ENCODE measurements at regions not wholly inside any gene's neighbourhood (a gene's known extent, or its start where the extent isn't known, plus 50 kb on each side); places are given as distances from the start of the nearest gene placed in this dataset.

DNA sequence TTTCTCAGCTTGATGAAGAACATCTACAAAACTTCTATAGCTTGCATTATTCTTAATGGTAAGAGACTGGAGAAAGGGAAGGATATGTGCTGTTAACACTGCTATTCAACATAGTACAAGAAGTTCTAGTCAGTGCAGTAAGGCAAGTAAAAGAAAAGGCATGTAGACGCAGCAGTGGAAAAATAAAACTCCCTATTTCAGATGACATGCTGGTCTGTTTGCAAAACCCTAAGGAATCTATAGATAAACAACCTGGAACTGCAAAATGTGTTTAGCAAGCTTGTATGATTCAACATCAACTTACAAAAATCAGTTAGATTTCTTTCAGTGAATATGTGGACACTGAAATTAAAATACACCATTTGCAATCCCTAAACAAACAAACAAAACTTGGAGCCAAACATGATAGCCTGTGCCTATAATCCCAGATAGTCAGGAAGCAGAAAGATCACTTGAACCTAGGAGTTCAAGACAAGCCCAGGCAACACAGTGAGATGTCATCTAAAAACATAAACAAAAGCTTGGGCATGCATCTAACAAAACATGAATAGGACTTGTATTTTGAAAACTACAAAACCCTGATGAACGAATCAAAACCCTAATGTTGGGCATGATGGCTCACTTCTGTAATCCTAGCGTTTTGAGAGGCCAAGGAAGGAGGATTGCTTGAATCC lies 293.6 kb upstream of the RGS6 start:
- DNase-seq (ENCODE audit: low read depth), result no peak

DNA sequence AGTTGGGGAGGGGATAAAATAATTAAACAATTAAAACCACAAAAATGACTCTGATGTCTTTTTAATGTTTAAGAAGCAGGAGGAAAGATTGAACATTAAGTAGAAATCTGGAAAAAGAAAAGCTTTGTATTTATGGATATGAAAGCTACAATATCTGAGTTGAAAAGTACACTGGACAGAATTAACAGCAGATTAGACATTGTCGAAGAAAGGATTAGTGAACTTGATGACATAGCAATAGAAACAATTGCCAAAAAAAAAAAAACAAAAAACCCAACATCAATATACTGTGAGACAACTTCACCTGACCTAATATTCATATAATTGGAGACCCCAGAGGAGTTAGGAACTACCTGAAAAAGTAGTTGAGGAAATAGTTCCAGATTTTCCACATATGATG lies 289.5 kb upstream of the RGS6 start:
- DNase-seq (ENCODE audit: low read depth), result no peak

DNA sequence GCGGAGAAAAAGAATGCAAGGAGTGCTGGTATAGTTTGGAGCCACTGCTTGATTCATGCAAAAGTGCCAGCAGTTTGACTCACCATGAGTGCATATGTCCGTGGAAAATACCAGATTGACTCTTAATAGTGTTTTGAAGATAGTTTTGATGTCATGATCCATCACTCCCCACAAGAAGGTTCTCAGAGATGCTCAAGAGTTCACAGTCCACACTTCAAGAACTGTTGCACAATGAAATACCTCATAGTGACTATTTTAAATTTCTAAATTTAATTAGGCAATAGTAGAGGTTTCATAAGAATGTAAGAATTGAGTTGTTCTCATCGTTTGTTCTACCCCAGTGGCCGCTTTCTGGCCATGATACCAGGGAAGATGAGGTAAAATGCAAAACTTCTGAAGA lies 286.6 kb upstream of the RGS6 start:
- no peak for DNase-seq (ENCODE audit: low read depth)

DNA sequence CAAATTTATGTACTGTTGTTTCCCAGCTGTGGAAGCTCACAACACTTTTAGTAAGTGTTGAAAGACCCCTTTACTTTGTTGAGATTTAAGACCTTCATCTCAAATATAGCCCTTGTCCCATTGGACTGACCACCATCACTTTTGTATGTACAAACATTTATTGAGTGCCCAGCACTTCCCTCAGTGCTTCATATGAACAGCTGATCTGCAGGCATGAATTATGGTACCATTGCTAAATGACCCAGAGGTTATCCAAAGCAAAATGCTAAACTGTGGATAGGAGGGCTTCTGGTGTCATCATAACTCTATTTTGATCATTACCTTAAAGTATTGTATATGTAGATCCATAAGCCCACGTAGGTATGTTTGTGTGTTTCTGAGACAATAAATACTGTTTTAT lies 285.7 kb upstream of the RGS6 start:
- no peak for DNase-seq (ENCODE audit: low read depth)

DNA sequence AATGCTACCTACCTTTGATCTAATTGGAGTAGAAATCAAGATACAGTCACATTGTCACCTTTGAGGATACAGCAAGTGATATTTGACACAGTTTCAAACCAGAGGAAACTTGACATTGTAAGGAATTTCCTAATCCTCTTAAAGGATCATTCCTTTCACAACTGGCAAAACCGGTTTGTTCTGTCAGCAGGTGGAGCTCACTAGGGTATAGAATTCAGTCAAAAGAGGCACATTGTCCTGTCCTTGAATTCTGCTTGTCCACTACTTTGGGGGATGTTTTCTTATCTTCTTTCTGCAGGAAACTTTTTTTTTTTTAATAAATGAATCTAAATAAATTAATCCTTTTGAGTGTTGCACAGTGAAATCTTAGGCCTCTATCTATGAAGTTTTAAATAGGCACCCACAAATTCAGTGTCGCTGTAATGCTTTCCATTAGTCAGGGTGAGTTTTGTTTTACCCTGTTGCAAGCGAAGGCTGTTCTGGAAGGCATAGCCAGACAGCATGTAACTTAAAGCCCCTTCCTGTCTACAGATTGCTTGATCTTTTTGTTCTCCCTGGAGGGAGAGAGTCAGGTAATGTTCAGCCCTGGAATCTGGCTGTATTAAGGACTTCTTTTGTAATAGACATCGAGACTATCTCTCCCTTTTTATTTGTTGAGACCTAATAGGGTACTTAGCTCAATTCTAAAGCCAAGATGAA lies 285.0 kb upstream of the RGS6 start:
- no peak for DNase-seq (ENCODE audit: low read depth)

DNA sequence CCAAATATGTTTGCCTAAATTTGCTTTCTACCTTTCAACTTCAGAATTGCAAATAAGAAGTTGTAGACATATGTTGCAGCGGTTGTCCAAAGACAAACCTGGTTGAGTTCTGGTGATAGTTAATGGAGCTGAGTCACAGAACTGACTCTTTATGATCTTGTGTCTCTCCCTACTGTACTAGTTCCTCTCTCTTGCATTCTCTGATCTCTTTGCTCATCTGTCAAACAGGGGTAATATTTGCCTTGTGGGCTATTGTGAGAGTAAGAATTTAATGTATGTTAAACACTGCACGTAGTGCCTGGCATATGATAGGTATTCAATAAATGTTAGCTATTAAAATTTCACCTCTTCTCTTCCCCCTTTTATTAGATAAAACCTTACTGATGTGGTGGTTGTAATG lies 283.5 kb upstream of the RGS6 start:
- no peak for DNase-seq (ENCODE audit: low read depth)

DNA sequence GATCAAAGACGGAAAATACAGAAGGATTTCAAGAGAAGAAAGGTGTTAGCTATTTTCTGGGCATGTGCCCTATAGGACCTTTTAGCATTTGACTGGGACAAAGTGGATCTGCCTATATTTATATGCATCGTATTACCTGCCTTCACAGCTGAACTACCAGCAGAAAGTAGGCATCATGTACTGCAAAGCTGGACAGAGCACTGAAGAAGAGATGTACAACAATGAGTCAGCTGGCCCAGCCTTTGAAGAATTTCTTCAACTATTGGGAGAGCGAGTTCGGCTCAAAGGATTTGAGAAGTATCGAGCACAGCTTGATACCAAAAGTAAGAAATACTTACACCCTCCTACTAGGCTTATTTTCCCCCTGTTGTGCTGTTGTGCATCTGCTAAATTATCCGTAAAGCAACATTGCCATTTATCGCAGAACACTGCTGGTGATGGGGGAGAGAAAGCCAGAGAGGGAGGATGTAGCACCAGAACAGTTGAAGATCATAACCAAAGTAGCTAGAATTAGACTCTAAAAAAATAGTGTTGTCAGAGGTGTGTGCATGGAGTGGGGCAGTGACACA lies 282.0 kb upstream of the RGS6 start:
- DNase-seq (ENCODE audit: low read depth), result no peak

DNA sequence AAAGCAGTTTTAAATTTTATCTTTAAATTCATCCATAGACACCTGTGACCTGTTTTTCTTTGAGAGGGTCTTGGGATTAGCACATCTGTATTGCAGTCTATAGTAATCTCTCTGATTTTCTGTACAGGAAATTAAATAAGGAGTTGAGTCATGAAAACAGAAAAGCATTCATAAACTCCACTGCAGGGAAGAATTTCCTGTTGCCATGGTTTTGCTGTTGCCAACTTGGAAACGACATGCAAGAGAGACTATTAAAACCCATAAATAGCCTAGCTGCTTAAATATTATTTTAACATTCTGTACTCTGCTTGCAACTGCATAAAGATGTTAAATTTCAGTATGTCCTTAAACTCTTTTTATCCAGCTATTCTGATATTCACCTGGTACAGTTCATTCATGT lies 281.0 kb upstream of the RGS6 start:
- DNase-seq (ENCODE audit: low read depth), result no peak

DNA sequence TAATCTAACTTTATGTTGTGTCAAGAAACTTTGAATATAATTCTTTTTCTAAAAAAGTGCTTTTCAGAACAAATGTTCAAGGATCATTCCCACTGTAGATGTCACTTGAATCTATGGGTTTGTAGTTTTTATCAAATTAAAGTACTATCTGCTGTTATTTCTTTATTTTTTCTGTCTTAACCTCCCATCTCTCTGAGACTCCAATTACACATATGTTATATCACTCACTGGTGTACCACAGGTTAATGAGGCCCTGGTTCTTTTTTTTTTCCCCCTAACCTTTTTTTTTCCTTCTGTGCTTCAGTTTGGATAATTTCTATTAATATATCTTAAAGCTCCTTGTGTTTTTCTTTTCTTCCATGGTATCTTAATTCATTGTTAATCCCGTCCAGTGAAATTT lies 279.9 kb upstream of the RGS6 start:
- no peak for DNase-seq (ENCODE audit: low read depth)

DNA sequence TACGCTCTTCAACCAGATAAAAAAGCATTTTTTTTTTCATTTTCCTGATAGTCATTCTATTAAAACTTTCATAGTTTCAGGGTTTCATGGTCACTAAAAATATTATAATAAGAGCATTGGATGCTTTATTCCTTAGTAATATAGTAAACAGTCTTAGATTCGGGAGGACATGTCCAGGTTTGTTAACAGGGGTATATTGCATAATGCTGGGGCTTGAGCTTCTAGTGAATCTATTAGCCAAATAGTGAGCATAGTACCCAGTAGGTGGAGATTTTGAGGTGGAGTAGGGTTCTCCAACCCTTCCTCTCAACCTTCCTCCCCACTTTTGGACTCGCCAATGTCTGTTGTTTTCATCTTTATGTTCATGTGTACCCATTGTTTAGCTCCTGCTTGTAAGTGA lies 277.4 kb upstream of the RGS6 start:
- no peak for DNase-seq (ENCODE audit: low read depth)

DNA sequence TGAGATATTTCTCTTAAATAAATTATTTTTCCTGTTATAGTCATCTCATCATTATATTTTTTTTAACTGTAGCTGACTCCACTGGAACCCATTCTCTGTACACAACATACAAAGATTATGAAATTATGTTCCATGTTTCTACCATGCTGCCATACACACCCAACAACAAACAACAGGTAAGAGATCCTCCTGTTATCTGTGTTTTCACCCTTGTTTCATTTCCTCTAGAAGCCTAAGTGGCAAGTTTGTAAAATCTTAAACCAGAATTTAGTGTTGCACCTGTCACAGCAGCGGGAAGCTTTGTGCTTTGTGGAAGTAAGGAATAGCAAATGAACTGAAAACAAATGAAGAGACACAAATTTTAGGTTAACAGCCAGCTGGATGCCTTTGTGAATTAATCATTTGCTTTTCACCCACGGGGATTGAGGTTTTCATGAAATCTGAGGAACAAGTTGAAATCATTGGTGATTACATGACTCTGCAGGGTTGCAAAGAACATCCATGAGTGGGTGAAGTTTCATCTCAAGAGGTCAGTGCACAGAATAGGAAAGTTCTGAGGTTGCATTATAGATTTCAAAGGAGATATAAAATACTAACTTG lies 273.9 kb upstream of the RGS6 start:
- DNase-seq (ENCODE audit: low read depth), result no peak

DNA sequence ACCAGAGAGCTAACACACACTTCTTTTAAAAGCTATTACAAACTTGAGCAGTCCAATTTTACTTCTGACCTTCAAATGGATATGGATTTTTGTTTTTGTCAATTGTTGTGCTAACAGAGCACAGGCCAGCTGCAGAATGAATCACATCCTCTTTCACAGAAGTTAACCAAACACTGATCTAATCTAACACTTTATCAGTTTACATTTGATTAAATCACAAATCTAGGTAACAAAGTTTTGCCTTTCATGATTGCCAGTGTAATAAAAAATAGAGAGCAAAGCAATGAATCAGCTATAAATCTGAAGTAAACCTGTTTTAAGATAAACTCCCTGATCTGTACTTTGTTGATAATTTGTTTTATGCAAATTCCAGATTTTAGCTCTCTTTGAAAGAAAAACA lies 273.1 kb upstream of the RGS6 start:
- DNase-seq (ENCODE audit: low read depth), result no peak

DNA sequence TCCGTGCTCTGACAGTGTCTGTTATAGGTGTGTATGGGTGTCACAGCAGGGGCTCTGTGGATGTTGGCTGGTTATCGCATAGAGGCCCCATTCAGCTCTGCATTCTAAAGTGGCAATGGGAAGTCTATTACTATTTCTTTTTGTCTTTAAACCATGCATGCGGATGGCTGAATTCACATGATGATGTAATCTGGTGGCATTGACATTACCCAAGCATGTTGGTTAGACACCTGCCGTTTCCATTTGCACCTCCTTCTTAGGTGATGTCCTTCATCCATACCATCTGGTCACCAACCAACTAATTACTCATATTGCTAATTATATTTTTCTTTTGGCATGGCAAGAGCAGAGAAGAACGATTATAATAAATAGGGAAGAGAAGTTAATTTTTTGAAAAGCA lies 270.8 kb upstream of the RGS6 start:
- no peak for DNase-seq (ENCODE audit: low read depth)

DNA sequence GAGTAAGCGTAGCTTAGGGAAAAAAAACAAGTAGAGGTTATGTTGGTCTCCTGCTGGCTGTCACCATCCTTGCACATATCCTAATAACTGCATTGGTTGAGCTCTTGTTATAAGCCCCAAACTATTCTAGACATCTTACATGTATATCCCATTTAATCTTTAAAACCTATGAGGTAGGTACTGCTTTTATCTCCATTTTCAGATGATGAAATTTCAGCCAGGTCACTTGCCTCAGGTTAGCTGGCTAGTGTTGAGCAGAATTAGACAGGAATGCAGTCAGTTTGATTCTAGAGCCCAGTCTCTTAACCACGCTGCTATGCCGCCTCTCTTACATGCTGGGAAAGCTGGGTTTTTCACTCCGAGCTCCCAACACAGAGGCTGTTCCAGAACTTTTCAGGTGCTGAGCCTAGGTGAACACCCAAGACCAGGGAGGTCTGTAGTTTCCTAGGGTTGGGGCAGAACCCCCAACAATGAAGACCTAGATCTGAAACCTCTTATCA lies 269.9 kb upstream of the RGS6 start:
- no peak for DNase-seq (ENCODE audit: low read depth)

DNA sequence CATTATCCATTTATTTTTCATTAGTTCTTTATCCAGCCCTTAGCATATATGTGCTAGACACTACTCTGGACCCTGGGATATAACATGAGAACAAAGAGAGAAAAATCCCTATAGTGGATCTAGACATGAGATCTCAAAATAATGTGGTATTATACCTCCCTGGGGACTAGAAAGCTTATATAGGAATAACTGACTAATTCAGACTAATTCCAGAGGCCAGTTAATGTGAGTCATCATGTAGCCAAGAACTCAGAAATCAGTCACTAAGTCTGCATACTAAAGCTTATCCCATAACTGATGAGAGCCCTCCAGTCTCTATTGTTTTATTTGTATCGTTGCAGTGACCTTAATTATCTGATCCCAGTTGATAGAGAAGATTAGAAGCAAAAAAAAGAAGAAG lies 267.1 kb upstream of the RGS6 start:
- no peak for DNase-seq (ENCODE audit: low read depth)

DNA sequence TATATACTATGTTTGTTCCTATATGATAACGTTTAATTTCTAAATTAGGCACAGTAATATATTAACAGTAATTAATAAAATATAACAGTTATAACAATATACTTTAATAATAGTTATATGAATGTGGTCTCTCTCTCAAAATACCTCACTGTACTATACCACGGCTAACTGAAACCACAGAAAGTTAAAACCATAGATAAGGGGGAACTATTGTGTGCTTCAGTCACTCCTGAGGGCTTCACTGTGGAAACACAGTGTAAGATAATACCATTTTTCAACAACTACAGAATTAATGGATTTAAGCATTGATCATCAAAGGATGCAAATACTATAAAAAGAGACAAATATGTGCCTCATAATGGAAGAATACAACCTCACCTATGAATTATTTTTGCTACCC lies 266.4 kb upstream of the RGS6 start:
- no peak for DNase-seq (ENCODE audit: low read depth)

DNA sequence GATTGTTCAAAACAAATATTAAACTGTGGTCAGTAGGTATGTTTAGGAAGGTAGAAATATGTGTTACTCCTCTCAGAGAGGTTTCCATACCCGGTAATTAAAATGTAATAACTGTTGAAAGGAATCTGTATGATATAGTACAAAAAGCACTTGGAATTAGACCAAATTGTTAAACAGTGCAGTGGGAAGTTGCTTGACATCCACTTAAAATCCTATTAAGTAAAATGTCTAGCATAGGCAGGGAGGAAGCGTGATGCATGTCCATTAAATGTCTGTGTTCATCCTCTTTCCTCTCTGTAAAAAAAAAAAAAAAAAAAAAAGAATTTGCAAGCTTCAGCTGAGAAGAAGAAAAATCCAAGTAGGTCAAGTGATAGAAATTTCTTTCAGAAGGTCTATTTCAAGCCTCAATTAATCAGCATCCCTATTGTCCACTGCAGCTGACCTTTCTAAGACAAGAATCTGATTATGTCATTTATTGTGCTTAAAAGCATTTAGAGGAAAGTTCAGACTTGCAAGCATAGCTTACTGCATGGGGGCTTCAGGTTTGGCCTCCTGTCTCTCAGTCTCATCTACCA lies 265.6 kb upstream of the RGS6 start:
- no peak for DNase-seq (ENCODE audit: low read depth)

DNA sequence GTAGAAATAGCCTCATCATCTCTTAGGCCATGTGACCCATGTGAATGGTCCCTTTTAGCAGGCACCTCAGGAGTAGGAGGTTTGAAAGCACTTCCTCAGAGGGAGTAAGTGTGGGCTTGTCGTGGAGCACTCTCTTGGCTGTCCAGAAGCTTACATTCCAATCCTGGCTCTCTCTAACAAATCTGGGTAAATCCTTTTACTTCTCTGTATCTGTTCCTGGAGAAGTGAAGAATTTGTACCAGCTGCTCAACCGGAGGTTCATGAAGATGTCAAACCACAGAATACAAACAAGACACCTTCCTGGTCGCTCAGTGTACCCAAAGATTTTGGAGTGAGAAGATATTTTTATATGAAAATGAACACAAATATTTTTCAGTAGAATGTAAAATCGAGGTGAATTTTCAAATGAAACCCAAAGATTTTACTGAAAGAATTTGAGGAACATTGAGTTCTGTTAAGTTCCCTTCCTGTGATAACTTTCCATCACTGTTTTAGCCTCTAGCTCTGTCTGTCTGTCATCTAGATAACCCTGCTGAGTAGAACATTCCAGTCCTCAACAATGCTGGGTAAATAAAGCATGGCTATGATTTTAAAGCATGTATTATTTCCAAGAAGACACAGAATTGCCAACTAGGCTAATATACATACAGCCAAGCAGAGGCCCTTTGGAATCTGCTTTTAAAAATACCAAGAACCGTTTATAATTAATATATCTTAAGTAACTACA lies 263.9 kb upstream of the RGS6 start:
- no peak for DNase-seq (ENCODE audit: low read depth)

DNA sequence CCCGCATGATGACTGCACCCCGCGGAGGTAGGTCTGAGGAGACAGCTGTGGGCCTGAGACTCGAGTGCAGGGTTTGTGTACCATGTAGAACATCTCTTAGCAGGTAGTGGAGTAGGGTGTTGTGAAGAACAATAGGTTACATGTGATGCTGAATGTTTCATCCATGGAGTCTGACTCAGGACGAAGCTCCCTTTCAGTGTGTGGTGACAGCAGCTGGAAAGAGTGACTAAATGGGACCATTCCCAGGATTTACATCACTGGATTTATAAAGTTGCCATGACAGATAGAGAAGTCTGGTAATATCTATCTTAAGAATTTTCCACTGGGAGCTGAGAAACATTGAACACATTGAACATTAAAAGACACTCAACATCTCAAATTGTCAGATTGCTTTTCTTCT lies 259.6 kb upstream of the RGS6 start:
- no peak for DNase-seq (ENCODE audit: low read depth)

DNA sequence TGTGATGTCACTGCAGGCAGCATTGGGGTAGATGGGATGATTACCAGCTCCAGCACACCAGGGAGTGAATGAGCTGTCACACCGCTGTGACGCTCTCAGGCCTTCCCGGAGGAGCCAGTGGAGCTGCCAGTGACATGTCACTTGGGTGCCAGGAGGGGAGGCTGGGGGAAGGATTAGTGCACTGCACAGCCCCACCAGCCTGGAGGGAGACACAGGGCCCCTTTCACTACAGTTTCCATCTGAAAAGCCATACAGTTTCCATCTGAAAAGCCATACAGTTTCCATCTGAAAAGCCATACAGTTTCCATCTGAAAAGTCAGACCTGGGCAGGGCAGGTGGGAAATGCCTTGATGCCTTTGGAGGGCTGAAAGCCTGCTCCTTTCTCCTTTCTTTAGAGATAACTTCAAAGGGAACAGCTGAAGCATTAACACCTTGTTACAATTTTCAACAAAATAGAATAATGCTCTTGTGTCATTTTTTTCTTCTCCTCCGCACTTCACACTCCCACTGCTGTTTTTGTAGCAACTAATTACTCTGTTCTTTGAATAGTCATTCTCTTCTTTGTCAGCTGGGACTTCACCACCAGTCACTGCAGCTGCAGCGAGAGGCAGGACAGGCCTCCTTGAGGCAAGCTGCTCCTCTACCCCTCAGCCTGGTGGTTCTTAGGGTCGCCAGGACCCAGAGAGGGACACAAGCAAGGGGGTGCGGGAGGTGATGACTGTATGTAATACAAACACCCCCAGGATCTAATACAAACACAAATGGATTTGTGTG lies 256.9 kb upstream of the RGS6 start:
- DNase-seq (ENCODE audit: low read depth), result no peak

DNA sequence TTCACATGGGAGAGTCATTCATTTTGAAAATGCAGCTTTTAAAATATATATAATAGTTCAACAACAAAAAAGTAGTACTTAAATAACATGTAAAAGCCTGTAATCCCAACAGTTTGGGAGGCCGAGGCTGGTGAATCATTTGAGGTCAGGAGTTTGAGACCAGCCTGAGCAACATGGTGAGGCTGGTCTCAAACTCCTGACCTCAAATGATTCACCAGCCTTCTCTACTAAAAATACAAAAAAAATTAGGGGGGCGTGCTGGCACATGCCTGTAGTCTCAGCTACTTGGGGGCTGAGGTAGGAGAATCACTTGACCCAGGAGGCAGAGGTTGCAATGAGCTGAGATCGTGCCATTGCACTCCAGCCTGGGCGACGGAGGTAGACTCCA lies 256.3 kb upstream of the RGS6 start:
- DNase-seq (ENCODE audit: low read depth), result no peak

Data from stimulated activated CD8-positive, alpha-beta memory T cell treated with anti-CD3 and anti-CD28 coated beads, Interleukin-7, amount 100 ng/mL, for 24 hours (primary cell).